Trophoblast cell (in vitro differentiated cells and primary cell): ENCODE measurements at regions not wholly inside any gene's neighbourhood (a gene's known extent, or its start where the extent isn't known, plus 50 kb on each side); places are given as distances from the start of the nearest gene placed in this dataset.

Source experiments
- DNase-seq, 2 donors: peaks; one replicate each; pipeline ENCODE4 v3.0.0-alpha.2; 2016
- H2AFZ ChIP-seq: 2 replicates; pipeline ENCODE4 v1.6.1; 2013; ENCODE audit warnings: low read length, moderate library complexity, mild to moderate bottlenecking; ENCODE audit not compliant: insufficient read depth, poor library complexity
- H2AK5ac ChIP-seq: 2 replicates; pipeline ENCODE4 v1.6.1; 2013; ENCODE audit warnings: mild to moderate bottlenecking, low read length
- H2BK120ac ChIP-seq: 2 replicates; pipeline ENCODE4 v1.6.1; 2013; ENCODE audit warnings: low read length, mild to moderate bottlenecking, moderate library complexity; ENCODE audit not compliant: insufficient read depth, poor library complexity
- H2BK12ac ChIP-seq: 2 replicates; pipeline ENCODE4 v1.6.1; 2013; ENCODE audit warnings: mild to moderate bottlenecking, low read length, moderate library complexity
- H2BK5ac ChIP-seq: 2 replicates; pipeline ENCODE4 v1.6.1; 2013; ENCODE audit warnings: low read length, low read depth, moderate library complexity, mild to moderate bottlenecking; ENCODE audit not compliant: poor library complexity
- H3K14ac ChIP-seq: 2 replicates; pipeline ENCODE4 v1.6.1; 2013; ENCODE audit warnings: mild to moderate bottlenecking, low read length
- H3K18ac ChIP-seq: 2 replicates; pipeline ENCODE4 v1.6.1; 2013; ENCODE audit warnings: mild to moderate bottlenecking, low read length
- H3K23ac ChIP-seq: 2 replicates; pipeline ENCODE4 v1.6.1; 2013; ENCODE audit warnings: low read length
- H3K27ac ChIP-seq: 2 replicates; pipeline ENCODE4 v1.5.1; 2013; ENCODE audit warnings: low read depth, mild to moderate bottlenecking, inconsistent platforms, low read length, moderate library complexity
- H3K27me3 ChIP-seq: 2 replicates; pipeline ENCODE4 v1.6.1; 2013; ENCODE audit warnings: inconsistent platforms, mild to moderate bottlenecking, low read length, moderate library complexity; ENCODE audit not compliant: insufficient read depth
- H3K36me3 ChIP-seq, 2 experiments: 1 replicate in 1 of 2; 2 replicates in 1 of 2; pipeline ENCODE4 v1.6.1; 2013; ENCODE audit warnings: low read length in 2 of 2, mild to moderate bottlenecking in 2 of 2, moderate library complexity in 1 of 2; ENCODE audit not compliant: insufficient read depth in 2 of 2, control insufficient read depth in 1 of 2
- H3K4ac ChIP-seq: 2 replicates; pipeline ENCODE4 v1.6.1; 2013; ENCODE audit warnings: low read depth, mild to moderate bottlenecking, low read length, moderate library complexity
- H3K4me1 ChIP-seq, 2 experiments: 1 replicate in 1 of 2; 2 replicates in 1 of 2; pipeline ENCODE4 v1.6.1; 2013; ENCODE audit warnings: low read length in 2 of 2, mild to moderate bottlenecking in 2 of 2, moderate library complexity in 1 of 2; ENCODE audit not compliant: insufficient read depth in 2 of 2, control insufficient read depth in 1 of 2
- H3K4me2 ChIP-seq: 2 replicates; pipeline ENCODE4 v1.6.1; 2013; ENCODE audit warnings: inconsistent platforms, mild to moderate bottlenecking, low read length, moderate library complexity
- H3K4me3 ChIP-seq: 2 replicates; pipeline ENCODE4 v1.5.1; 2013; ENCODE audit warnings: mild to moderate bottlenecking, low read depth, low read length, inconsistent platforms
- H3K79me1 ChIP-seq: one replicate; pipeline ENCODE4 v1.6.1; 2013; ENCODE audit warnings: low read length
- H3K79me2 ChIP-seq: 2 replicates; pipeline ENCODE4 v1.6.1; 2013; ENCODE audit warnings: low read length, mild to moderate bottlenecking; ENCODE audit not compliant: control insufficient read depth, insufficient read depth, poor library complexity
- H3K9ac ChIP-seq: 2 replicates; pipeline ENCODE4 v1.6.1; 2013; ENCODE audit warnings: mild to moderate bottlenecking, low read length
- H3K9me3 ChIP-seq: 2 replicates; pipeline ENCODE4 v1.6.1; 2013; ENCODE audit warnings: low read depth, mild to moderate bottlenecking, control low read depth, inconsistent platforms, low read length; ENCODE audit not compliant: insufficient read depth
- H4K12ac ChIP-seq: 2 replicates; pipeline ENCODE4 v1.6.1; 2013; ENCODE audit warnings: low read depth, mild to moderate bottlenecking, low read length, moderate library complexity
- H4K8ac ChIP-seq: 2 replicates; pipeline ENCODE4 v1.6.1; 2013; ENCODE audit warnings: low read depth, mild to moderate bottlenecking, low read length, moderate library complexity
- H4K91ac ChIP-seq: one replicate; pipeline ENCODE4 v1.6.1; 2013; ENCODE audit warnings: low read depth, mild to moderate bottlenecking, low read length, moderate library complexity
- WGBS: extraction: QIAGEN DNeasy Blood & Tissue Kit; methylation state at CpG from one replicate; pipeline ENCODE4 v1.1.7; 2013; ENCODE audit warnings: missing lambda C conversion rate; ENCODE audit not compliant: insufficient read length, insufficient coverage; ENCODE audit errors: extremely low coverage; 5-methylcytosine and 5-hydroxymethylcytosine counted together

DNA sequence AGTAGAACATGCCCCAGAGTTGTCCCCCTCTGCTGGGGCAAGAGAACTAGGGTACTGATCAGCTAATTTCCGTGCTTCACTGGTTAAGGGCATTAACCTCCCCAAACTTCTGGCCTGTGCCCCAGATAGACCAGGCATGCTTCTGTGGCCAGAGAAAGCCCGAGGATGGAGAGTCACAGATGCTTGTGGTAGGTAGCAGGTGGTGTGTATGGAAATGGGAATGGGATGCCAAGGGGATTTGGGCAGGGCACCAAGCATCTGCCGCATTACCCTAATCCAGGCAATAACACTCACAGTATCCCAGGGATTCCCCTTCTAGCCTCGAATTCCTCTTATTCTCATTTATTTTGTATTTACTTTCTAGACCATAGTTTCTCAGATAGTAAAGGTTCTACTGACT, 124.8 kb upstream of the KLF12 start:
- no peak overlapping the region for H3K14ac ChIP-seq
- no peaks in the 10 kb centered on the region for H3K79me1 ChIP-seq
- H4K91ac ChIP-seq: no peak overlapping the region
- H3K9ac ChIP-seq: no peak overlapping the region
- WGBS: no CpG with 5 or more reads among the region's 4 CpGs
- no peak overlapping the region for H3K4me3 ChIP-seq
- H2BK5ac ChIP-seq: no peak overlapping the region
- H3K36me3 ChIP-seq: no peaks in the 10 kb centered on the region
- no peak overlapping the region for H4K12ac ChIP-seq
- no peak overlapping the region for H2BK12ac ChIP-seq
- H2BK120ac ChIP-seq: no peak overlapping the region
- no peaks in the 10 kb centered on the region for H3K27me3 ChIP-seq
- H3K79me2 ChIP-seq: no peaks in the 10 kb centered on the region
- H3K4me1 ChIP-seq: peaks cover 0 to 5% of the 10 kb centered on the region in 2 experiments
- H4K8ac ChIP-seq: no peak overlapping the region
- H3K4me2 ChIP-seq: no peak overlapping the region
- H3K23ac ChIP-seq: no peak overlapping the region
- H2AFZ ChIP-seq: no peak overlapping the region
- H3K18ac ChIP-seq: no peak overlapping the region
- H2AK5ac ChIP-seq: no peak overlapping the region
- DNase-seq: no peak
- H3K9me3 ChIP-seq: no peaks in the 10 kb centered on the region
- no peak overlapping the region for H3K27ac ChIP-seq
- H3K4ac ChIP-seq: no peak overlapping the region

DNA sequence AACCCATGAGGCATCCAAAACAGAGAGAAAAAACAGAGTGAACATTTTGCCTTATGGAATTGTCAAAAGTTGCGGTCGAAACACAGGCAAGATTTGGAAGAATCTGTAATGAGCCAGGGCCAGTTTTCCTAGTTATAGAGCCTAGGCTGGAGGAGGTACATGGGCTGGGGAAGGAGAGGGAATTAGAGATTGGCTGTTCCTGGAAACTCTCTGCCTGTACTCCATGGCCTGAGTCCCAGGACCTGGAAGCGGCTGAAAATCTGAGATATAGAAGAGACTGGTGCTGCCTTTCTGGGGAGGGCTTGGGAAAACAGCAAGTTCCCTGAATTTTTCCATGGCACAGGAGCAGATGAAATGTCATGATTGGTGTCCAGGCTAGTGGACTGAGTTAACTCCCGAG, 122.8 kb upstream of the KLF12 start:
- WGBS: no CpG with 5 or more reads among the region's 4 CpGs
- no peak overlapping the region for H3K4ac ChIP-seq
- H4K12ac ChIP-seq: no peak overlapping the region
- H2BK12ac ChIP-seq: no peak overlapping the region
- no peaks in the 10 kb centered on the region for H3K79me1 ChIP-seq
- H3K9me3 ChIP-seq: no peaks in the 10 kb centered on the region
- no peak for DNase-seq
- H2AFZ ChIP-seq: no peak overlapping the region
- H3K9ac ChIP-seq: no peak overlapping the region
- H3K23ac ChIP-seq: no peak overlapping the region
- H3K18ac ChIP-seq: no peak overlapping the region
- no peaks in the 10 kb centered on the region for H3K79me2 ChIP-seq
- no peak overlapping the region for H2AK5ac ChIP-seq
- H3K14ac ChIP-seq: no peak overlapping the region
- no peak overlapping the region for H3K4me3 ChIP-seq
- no peak overlapping the region for H4K91ac ChIP-seq
- no peak overlapping the region for H3K4me2 ChIP-seq
- no peak overlapping the region for H4K8ac ChIP-seq
- no peak overlapping the region for H2BK120ac ChIP-seq
- H3K27me3 ChIP-seq: no peaks in the 10 kb centered on the region
- H3K36me3 ChIP-seq: no peaks in the 10 kb centered on the region
- peaks cover 3 to 8% of the 10 kb centered on the region in 2 experiments for H3K4me1 ChIP-seq
- H2BK5ac ChIP-seq: no peak overlapping the region
- H3K27ac ChIP-seq: no peak overlapping the region

DNA sequence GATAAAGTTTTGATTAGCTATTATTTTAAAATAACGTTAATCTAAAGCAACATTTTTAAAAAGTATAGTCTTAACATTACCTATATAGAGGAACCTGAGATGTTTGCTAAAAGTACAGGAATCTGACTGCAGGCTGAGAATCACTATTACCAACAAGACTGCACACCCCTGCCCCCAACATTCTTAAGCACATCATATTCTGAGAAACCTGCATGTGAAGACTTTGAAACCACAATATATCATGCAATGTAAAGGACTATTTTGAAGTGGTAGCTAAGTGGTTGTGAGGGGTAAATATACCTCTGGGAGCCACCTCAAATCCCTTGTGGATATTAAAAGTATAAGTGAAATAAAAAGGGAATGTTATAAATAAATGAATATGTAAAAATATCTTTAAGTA, 119.0 kb upstream of the KLF12 start:
- Histone ChIP-seq H3K27ac (no peak overlapping the region), H3K4me1 (peaks cover 3 to 13% of the 10 kb centered on the region in 2 experiments), H2AFZ (no peak overlapping the region), H4K8ac (no peak overlapping the region), H3K4me2 (no peak overlapping the region), H3K9ac (no peak overlapping the region), H3K14ac (no peak overlapping the region), H3K79me1 (no peaks in the 10 kb centered on the region), H3K23ac (no peak overlapping the region), H3K27me3 (no peaks in the 10 kb centered on the region), H3K9me3 (no peaks in the 10 kb centered on the region), H2BK120ac (no peak overlapping the region), H3K79me2 (no peaks in the 10 kb centered on the region), H3K36me3 (no peaks in the 10 kb centered on the region), H2BK5ac (no peak overlapping the region), H3K4me3 (no peak overlapping the region), H4K91ac (no peak overlapping the region), H3K4ac (no peak overlapping the region), H3K18ac (no peak overlapping the region), H2AK5ac (no peak overlapping the region), H4K12ac (no peak overlapping the region), H2BK12ac (no peak overlapping the region)
- DNase-seq: no peak
- no CpG with 5 or more reads among the region's 1 CpG for WGBS

DNA sequence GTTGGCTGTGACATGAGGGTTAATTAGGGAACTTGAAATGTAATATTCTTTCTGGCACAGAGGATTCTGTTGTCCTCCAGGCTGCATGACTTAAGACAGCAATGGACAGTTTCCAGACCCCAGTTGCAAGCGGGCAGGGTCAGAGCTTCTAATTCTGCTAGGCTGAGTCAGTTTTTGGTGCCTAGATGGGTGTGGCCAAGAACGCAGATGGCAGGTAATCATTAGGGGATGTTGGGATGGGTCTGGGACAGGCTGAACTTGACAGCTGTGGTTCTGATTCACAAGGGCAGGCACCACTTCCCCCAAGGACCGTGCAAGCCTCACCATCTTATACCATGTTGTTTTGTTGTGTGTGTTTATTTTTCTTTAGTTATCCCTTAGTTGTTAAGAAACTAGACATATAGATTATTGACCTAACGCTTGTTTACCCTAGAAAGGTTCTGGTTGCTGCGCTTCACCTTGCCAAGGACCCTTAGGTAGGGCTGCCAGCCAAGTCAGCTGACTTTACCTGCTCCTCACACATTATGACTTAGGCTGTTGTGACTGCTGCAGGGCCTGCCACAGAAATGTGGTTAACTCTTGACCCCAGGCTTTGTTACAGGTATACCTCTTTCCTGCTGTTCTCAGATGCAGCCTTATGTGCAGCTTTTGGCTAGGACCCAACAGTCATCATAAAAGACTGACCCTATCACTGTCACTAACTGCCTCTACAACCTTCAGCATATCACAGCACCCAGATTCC, 117.7 kb upstream of the KLF12 start:
- H3K14ac ChIP-seq: no peak overlapping the region
- no peaks in the 10 kb centered on the region for H3K79me1 ChIP-seq
- no peaks in the 10 kb centered on the region for H3K36me3 ChIP-seq

More for the DNA sequence above, 117.7 kb upstream of the KLF12 start:
- Histone ChIP-seq H3K27ac (no peak overlapping the region), H3K79me2 (no peaks in the 10 kb centered on the region), H2AFZ (no peak overlapping the region), H4K91ac (no peak overlapping the region), H3K9me3 (no peaks in the 10 kb centered on the region), H3K4ac (no peak overlapping the region), H3K18ac (no peak overlapping the region), H2BK120ac (no peak overlapping the region), H3K9ac (no peak overlapping the region), H4K12ac (no peak overlapping the region), H4K8ac (no peak overlapping the region), H2BK12ac (no peak overlapping the region), H3K4me2 (no peak overlapping the region), H3K4me3 (no peak overlapping the region), H2AK5ac (no peak overlapping the region), H3K23ac (no peak overlapping the region), H3K4me1 (peaks cover 3 to 10% of the 10 kb centered on the region in 2 experiments), H3K27me3 (no peaks in the 10 kb centered on the region), H2BK5ac (no peak overlapping the region)
- no CpG with 5 or more reads among the region's 5 CpGs for WGBS
- no peak for DNase-seq
